ENCODE measurements at regions not wholly inside any gene's neighbourhood (a gene's known extent, or its start where the extent isn't known, plus 50 kb on each side); places are given as distances from the start of the nearest gene placed in this dataset.

- no peak overlapping the region for H3K4me3 ChIP-seq (ENCODE audit: low read depth, low read length)
- TF ChIP-seq CTCF (IDR thresholded peaks at IDR 0.05; ENCODE audit: control insufficient read depth, extremely low read depth, insufficient read depth): no peak
- no peak for DNase-seq (ENCODE audit: low read depth)
These were observed 100.2 kb upstream of the MYCN start for GRCh38 chr2:15840148-15840547.

- no peak for DNase-seq (ENCODE audit: low read depth)
- H3K4me3 ChIP-seq (ENCODE audit: low read depth, low read length): no peak overlapping the region
- no peak for TF ChIP-seq CTCF (IDR thresholded peaks at IDR 0.05; ENCODE audit: control insufficient read depth, extremely low read depth, insufficient read depth)
These were observed 99.4 kb upstream of the MYCN start for GRCh38 chr2:15840969-15841368.

- TF ChIP-seq CTCF (IDR thresholded peaks at IDR 0.05; ENCODE audit: control insufficient read depth, extremely low read depth, insufficient read depth): no peak
- no peak for DNase-seq (ENCODE audit: low read depth)
- no peak overlapping the region for H3K4me3 ChIP-seq (ENCODE audit: low read depth, low read length)
These were observed 98.4 kb upstream of the MYCN start for GRCh38 chr2:15841776-15842560.

GRCh38 chr2:15842758-15843666 is 97.3 kb upstream of the MYCN start:
- no peak overlapping the region for H3K4me3 ChIP-seq (ENCODE audit: low read depth, low read length)
- TF ChIP-seq CTCF (IDR thresholded peaks at IDR 0.05; ENCODE audit: control insufficient read depth, extremely low read depth, insufficient read depth): no peak
- no peak for DNase-seq (ENCODE audit: low read depth)

- DNase-seq (ENCODE audit: low read depth): no peak
- TF ChIP-seq CTCF (IDR thresholded peaks at IDR 0.05; ENCODE audit: control insufficient read depth, extremely low read depth, insufficient read depth): no peak
- no peak overlapping the region for H3K4me3 ChIP-seq (ENCODE audit: low read depth, low read length)
These were observed 96.0 kb upstream of the MYCN start for GRCh38 chr2:15844211-15844801.

- no peak for DNase-seq (ENCODE audit: low read depth)
- no peak overlapping the region for H3K4me3 ChIP-seq (ENCODE audit: low read depth, low read length)
- no peak for TF ChIP-seq CTCF (IDR thresholded peaks at IDR 0.05; ENCODE audit: control insufficient read depth, extremely low read depth, insufficient read depth)
These were observed 95.1 kb upstream of the MYCN start for GRCh38 chr2:15845294-15845693.

All from LNCaP clone FGC (cell line).